OCI-LY3 (cell line): ENCODE measurements at regions not wholly inside any gene's neighbourhood (a gene's known extent, or its start where the extent isn't known, plus 50 kb on each side); places are given as distances from the start of the nearest gene placed in this dataset.

Experiments
- EZH2phosphoT487 ChIP-seq: fragments of 200-600 bp; shearing (Covaris generic); IDR thresholded peaks from 2 replicates; pipeline ENCODE4 v1.6.1; 2018; ENCODE audit warnings: antibody characterized with exemption, mixed run types, low read depth
- TF ChIP-seq, protein P1 (sequence below): fragments of 200-600, 300-600 bp; sonication (generic); IDR thresholded peaks from 2 replicates; pipeline ENCODE4 v1.5.1; 2014; ENCODE audit warnings: antibody characterized with exemption, low read length, low read depth

DNA sequence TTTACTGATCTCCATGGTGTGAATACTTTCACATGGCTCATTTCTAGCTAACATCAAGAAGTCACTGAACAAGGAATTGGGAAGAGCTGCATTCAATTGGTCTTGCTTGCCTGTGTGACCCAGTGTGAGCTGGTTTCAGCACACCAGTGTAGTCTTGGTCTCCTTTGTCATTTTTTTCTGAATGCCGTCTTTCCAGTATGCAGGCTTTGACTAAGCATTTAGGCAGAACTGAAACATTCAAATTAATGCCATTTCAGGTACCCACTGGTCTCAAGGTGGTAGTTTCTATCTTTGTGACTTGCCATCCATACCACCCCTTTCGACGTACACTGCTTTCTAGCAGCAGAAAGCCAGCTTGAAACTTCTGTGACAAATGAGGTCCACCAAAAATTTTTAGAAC, 550.5 kb upstream of the BOD1L1 start:
- TF ChIP-seq, protein P1, sequence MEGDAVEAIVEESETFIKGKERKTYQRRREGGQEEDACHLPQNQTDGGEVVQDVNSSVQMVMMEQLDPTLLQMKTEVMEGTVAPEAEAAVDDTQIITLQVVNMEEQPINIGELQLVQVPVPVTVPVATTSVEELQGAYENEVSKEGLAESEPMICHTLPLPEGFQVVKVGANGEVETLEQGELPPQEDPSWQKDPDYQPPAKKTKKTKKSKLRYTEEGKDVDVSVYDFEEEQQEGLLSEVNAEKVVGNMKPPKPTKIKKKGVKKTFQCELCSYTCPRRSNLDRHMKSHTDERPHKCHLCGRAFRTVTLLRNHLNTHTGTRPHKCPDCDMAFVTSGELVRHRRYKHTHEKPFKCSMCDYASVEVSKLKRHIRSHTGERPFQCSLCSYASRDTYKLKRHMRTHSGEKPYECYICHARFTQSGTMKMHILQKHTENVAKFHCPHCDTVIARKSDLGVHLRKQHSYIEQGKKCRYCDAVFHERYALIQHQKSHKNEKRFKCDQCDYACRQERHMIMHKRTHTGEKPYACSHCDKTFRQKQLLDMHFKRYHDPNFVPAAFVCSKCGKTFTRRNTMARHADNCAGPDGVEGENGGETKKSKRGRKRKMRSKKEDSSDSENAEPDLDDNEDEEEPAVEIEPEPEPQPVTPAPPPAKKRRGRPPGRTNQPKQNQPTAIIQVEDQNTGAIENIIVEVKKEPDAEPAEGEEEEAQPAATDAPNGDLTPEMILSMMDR = no peak
- no peak for TF ChIP-seq EZH2phosphoT487
